ENCODE measurements at regions not wholly inside any gene's neighbourhood (a gene's known extent, or its start where the extent isn't known, plus 50 kb on each side); places are given as distances from the start of the nearest gene placed in this dataset.

- TF ChIP-seq EZH2 (IDR thresholded peaks at IDR 0.05; ENCODE audit: insufficient read depth, poor library complexity, severe bottlenecking): no peak
- TF ChIP-seq EZH2phosphoT487 (IDR thresholded peaks at IDR 0.05; ENCODE audit: insufficient read depth, low read depth): no peak
Measured at GRCh38 chr15:98445315-98445714, 203.0 kb upstream of the IGF1R start.
